ENCODE measurements at regions not wholly inside any gene's neighbourhood (a gene's known extent, or its start where the extent isn't known, plus 50 kb on each side); places are given as distances from the start of the nearest gene placed in this dataset.
"Not testable (repeated sequence)": the region's sequence is repeated elsewhere in the genome, so short reads cannot be mapped to it uniquely, and the experiment has no call there.

DNA sequence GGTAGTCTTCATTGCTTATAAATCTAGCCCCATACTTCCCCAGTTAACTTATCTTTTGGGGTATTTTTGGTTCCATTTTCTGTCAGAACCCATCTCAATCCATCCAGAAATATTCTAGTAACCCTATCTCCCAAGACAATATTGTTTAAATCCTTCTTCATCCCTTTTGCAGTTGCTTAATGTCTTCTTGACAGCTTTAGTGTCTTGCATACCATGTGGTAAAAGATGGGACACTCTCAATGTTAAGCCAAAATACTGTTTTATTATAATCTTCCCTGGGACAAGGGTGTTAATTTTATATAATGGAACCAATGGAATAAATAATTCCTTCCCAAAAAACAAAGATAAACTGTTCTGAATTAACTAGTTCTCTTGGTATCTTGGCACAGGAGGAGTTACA, 450.2 kb downstream of the CCER1 start:
- DNase-seq (ENCODE audit: low read depth): no peak

DNA sequence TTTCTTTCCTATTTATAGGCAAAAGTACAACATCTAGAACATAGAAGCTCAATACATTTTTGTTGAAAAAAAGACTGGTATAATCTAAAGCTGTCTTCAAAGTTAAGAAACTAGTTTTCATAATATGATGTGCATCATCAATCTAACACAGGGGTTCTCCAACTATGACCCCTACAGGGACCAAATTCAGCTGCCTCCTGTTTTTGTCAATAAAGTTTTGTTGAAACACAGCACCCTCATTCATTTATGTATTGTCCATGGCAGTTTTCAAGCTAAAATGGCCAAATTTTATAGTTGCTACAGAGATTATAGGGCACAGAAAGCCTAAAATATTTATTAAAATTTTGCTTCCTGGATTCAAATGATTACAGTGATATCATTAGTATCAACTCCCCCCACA, 452.9 kb downstream of the CCER1 start:
- no peak for DNase-seq (ENCODE audit: low read depth)

- DNase-seq (ENCODE audit: low read depth): no peak
Observed at GRCh38 chr12:90501412-90501811, 453.6 kb downstream of the CCER1 start.

GRCh38 chr12:90499795-90500194, 455.2 kb downstream of the CCER1 start:
- DNase-seq (ENCODE audit: low read depth): no peak

DNA sequence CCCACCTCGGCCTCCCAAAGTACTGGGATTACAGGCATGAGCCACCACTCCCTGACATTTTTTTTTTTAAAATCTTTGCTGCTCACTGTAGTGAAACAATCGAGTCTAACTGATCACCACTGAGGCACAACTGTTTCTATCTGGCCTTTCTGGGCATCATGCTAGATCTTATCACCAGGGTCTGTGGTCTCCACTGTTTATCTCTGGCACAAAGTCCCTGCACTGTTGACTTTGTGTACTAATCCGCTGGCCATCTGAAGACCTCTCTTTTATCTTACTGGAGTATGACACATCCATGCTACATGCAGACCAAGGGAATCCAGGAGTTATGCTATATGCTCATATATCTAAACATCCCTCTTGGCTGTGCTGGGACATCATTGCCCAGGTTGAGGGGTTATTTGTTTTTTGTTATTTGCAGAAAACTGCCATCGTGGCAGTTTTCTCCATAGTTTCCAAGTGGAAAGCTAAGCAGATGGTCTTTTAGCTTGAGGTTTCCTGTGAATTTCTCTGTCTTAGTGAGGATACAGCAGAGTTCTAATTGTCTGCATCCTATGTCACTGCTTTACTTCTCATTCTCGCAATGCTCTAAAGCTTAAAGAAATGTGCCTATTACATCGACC, 456.9 kb downstream of the CCER1 start:
- no peak for DNase-seq (ENCODE audit: low read depth)

GRCh38 chr12:90490355-90490754, 464.6 kb downstream of the CCER1 start:
- no peak for DNase-seq (ENCODE audit: low read depth)

DNA sequence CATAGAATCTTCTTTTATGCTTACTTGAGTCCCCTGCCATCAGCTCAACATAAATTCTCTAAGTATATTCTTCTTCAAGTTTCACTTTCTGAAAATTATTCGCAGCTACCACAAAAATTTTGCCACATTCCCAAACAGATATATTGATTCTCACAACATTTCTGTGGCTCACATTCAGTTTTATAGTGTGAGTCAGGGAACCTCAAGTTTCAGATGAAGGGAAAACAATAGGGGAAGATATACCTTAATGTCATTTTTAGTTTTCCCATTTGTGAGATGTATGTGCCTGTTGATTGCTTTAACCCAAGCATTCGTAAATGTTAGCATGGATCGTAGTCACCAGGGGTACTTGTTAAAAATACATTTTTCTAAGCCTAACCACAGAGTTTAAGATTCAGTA, 465.8 kb downstream of the CCER1 start:
- no peak for DNase-seq (ENCODE audit: low read depth)

GRCh38 chr12:90485560-90485959, 469.4 kb downstream of the CCER1 start:
- no peak for DNase-seq (ENCODE audit: low read depth)

DNA sequence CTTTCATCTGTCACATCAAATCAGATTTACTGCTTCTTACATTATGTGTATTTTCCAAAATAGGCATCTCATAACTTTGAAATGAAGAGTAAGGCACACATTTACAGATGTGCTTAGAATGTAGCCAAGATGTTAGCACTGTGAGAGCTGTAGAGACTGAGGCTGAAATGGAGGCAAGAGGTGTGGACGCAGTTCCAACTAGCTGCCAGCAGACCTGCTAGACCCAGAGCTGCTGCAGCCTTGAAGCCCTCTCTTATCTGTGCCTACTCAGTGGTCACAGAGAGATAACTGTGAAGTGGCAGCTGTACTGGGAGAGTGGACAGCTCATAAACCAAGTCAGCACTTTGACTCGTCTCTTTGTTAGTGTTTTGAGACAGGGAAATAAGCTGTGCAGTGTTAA, 470.9 kb downstream of the CCER1 start:
- no peak for DNase-seq (ENCODE audit: low read depth)

- DNase-seq (ENCODE audit: low read depth): no peak
Observed at GRCh38 chr12:90481748-90482147, 473.2 kb downstream of the CCER1 start.

GRCh38 chr12:90479237-90479636, 475.7 kb downstream of the CCER1 start:
- no peak for DNase-seq (ENCODE audit: low read depth)

DNA sequence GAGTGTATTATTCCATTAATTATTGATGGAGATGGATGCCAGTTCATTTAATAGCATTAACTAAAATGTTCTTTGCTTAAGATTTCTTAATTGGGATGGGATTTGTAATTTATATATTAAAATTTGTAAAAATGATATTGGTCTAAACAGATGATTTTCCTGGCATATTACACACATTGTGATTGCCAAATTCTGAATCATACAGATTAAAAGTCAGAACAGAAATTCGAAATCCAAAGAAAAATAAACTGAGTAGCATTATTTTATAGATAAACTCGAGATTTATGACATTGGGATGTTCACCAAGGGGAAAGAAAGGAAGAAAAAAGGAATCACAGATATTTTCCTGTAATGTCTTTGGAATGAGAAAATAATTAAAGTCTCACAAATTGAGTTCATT, 481.1 kb downstream of the CCER1 start:
- DNase-seq (ENCODE audit: low read depth): no peak

- DNase-seq (ENCODE audit: low read depth): no peak
Observed at GRCh38 chr12:90460681-90461080, 494.3 kb downstream of the CCER1 start.

DNA sequence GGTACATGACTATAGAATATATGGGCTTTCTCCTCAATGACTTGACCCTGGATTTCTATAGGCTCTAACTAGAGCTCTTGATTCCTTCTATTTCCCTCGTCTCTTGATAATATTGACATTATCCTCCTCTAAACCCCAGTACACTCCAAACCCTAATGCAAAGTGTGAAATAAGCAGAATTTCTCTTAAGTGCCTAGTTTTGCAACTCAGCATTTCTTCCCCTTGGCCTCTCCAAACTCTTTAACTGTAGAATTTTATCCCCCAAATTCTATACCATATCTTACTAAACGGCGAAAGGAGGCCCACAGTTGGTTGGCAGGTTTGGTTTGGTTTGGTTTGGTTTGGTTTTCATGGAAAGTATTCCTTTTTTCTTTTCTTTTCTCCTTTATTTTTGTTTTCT, 498.7 kb downstream of the CCER1 start:
- DNase-seq (ENCODE audit: low read depth): no peak

DNA sequence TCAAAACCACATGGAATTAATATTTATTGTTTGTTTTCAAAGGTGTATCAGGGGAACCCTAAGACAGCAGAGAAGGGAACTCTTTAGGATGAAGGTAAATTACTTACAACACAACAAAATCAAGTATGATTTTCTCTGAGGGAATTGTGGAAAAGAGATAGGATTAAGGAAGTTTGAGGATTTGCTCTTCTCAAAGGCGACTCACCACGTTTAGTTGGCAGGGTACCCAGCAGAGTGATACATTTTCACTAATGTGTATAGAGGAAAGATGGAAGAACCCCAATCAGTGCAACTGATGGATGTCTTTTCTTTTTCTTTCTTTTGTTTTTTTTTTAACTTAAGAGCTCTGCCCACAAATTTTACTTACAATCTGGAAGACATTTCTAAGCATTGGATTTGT, 499.2 kb downstream of the CCER1 start:
- no peak for DNase-seq (ENCODE audit: low read depth)

DNA sequence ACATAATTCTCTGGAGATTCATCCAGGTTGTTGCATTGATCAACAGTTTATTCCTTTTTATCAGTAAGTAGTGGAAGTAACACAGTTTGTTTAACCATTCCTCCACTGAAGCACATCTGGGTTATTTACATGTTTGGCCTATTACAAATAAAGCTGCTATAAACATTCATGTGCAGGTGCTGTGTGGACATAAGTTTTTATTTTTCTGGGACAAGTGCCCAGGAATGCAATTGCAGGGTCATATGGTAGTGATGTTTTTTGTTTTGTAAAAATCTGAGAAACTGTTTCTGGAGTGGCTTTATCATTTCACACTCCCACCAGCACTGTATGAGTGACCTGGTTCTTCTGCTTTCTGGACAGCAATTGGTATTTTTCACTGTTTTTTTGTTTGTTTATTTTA, 505.4 kb downstream of the CCER1 start:
- DNase-seq (ENCODE audit: low read depth): no peak

DNA sequence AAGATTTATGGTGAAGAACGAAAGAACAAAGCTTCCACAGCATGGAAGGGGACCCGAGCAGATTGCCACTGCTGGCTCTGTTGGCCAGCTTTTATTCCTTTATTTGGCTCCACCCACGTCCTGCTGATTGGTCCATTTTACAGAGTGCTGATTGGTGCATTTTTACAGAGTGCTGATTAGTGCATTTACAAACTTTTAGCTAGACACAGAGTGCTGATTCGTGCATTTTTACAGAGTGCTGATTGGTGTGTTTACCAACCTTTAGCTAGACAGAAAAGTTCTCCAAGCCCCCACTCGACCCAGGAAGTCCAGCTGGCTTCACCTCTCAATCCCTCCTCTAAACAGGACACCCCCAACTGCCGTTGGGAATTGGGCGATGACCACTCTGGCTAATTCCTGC, 511.5 kb downstream of the CCER1 start:
- DNase-seq (ENCODE audit: low read depth): not testable (repeated sequence)

DNA sequence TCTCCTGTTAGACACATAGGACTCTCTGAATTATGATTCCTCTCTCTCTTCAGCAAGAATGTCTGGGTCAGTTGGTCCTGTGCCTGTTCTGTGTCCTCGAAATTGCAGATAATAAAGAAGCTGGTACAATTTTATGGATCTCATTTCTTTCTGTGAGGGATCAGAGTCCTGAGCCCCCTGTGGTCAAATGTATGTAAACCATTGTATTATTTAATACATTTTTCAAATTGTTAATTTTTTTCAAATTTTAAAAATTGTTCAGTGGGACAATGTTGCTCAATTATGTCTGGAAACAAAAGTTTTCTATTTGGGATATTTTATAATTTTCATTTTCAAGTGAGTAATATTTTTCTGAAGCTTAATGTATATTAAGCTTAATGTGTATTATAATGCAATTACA, 513.5 kb downstream of the CCER1 start:
- no peak for DNase-seq (ENCODE audit: low read depth)

DNA sequence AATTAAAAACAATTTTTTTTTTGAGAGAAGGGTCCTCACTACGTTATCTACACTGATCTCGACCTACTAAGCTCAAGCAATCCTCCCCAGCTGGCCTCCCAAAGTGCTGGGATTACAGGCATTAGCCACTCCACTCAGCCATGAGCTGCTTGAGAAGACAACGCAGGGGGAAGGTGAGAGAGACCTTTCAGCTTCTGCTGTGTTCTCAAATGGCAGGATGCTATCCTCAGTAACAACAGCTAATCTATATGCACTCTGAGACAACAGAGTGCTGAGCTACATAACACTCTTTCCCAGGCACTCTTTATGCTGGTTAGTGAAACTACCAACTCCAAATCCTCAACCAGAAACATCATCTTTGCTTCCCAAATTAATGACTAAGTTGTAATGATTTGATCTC, 526.1 kb downstream of the CCER1 start:
- DNase-seq (ENCODE audit: low read depth): no peak

DNA sequence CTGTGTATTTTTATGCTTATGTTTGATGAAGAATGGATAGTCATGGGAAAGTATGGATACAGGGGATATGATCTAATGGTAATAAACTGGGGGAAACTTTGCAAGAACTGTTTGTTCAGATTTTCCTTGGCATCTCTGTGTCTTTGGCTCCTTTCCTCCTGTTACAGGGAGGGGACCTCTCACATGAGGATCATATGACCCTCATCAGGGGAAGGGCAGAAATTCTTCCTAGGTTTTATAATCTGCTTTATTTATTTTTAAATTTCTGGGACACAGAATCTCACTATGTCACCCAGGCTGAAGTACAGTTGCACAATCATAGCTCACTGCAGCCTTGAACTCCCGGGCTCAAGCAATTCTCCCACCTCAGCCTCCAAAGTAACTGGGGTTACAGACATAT, 526.5 kb downstream of the CCER1 start:
- DNase-seq (ENCODE audit: low read depth): no peak

DNA sequence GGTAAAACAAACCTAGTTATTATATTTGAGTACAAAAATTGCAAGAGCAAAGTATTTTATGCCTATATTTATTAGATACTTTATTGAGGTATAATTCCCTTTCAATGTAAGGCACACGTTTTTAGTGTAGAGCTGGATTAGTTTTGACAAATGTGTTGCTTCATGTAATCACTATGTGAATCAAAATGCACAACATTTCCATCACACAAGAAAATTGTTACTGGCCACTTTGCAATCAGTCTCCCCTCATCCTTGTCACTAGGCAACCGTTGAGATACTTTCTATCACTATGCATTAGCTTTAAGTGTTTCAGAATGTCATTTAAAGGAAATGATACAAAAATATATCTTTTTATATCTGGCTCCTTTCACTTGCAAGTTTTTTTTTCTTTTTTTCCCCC, 531.0 kb downstream of the CCER1 start:
- DNase-seq (ENCODE audit: low read depth): no peak

GRCh38 chr12:90410962-90411361, 544.0 kb downstream of the CCER1 start:
- DNase-seq (ENCODE audit: low read depth): no peak

- no peak for DNase-seq (ENCODE audit: low read depth)
Observed at GRCh38 chr12:90407841-90408240, 547.1 kb downstream of the CCER1 start.

DNA sequence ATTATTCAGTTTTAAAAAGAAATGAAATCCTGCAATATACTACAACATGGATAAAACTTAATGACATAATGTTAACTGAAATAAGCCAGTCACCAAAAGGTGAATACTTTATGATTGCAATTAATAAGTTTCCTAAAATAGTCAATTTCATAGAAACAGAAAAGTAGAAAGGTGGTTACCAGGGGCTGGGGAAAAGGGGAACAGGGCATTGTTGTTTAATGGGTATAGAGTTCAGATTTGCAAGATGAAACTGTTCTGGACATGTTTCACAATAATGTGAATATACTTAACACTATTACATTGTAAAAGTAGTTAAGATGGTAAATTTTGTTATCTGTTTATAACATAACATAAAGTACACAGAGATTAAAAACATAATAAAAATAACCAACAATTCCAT, 550.9 kb downstream of the CCER1 start:
- DNase-seq (ENCODE audit: low read depth): no peak

DNA sequence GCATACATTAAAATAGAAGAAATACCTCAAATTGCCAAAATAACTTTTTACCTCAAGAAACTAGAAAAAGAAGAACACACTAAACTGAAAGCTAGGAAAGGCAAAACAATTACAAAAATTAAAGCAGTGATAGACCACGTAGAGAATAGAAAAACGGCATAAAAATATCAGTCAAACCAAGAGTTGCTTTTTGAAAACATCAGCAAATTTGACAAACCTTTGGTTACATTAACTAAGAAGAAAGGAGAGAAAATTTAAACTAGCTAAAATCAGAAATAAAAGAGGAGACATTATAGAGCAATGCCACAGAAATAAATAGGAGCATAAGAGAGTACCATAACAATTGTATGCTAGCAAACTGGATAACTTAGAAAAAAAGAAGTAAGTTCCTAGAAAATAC, 553.8 kb downstream of the CCER1 start:
- no peak for DNase-seq (ENCODE audit: low read depth)
